ENCODE measurements at regions not wholly inside any gene's neighbourhood (a gene's known extent, or its start where the extent isn't known, plus 50 kb on each side); places are given as distances from the start of the nearest gene placed in this dataset.

DNA sequence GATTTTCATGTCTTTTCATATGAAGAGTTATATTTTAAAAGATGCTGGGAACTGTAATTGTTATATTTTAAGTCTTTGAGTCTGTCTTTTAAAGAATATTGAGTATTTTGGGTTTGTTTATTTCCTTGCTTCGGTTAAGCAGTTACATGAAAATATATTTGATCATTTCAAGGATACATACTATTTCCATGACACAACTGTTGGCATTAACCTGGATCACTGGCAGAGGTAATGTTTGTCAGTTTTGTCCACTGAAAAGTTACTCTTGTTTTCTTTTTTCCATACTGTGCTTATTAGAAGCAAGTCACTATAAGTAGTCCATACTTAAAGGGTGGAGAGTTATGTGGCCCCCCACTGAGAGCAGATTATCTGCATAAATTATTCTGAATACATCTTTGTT, 1142.0 kb upstream of the TMEFF2 start:
- TF ChIP-seq POLR2A (IDR thresholded peaks at IDR 0.05), result no peak
- TF ChIP-seq, protein P1, sequence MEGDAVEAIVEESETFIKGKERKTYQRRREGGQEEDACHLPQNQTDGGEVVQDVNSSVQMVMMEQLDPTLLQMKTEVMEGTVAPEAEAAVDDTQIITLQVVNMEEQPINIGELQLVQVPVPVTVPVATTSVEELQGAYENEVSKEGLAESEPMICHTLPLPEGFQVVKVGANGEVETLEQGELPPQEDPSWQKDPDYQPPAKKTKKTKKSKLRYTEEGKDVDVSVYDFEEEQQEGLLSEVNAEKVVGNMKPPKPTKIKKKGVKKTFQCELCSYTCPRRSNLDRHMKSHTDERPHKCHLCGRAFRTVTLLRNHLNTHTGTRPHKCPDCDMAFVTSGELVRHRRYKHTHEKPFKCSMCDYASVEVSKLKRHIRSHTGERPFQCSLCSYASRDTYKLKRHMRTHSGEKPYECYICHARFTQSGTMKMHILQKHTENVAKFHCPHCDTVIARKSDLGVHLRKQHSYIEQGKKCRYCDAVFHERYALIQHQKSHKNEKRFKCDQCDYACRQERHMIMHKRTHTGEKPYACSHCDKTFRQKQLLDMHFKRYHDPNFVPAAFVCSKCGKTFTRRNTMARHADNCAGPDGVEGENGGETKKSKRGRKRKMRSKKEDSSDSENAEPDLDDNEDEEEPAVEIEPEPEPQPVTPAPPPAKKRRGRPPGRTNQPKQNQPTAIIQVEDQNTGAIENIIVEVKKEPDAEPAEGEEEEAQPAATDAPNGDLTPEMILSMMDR (IDR thresholded peaks at IDR 0.05), result no peak

All from lower leg skin (tissue), 3 donors.